Nephron progenitor cell (in vitro differentiated cells): ENCODE measurements at regions not wholly inside any gene's neighbourhood (a gene's known extent, or its start where the extent isn't known, plus 50 kb on each side); places are given as distances from the start of the nearest gene placed in this dataset.
A peak's percentile ranks its signal among the peaks of the same experiment; 100 is the strongest.

Experiments
- DNase-seq: peaks from one replicate; pipeline ENCODE4 v3.0.0; 2021
- H3K27ac Mint-ChIP-seq: 2 replicates; pipeline ENCODE4 v1.8.0; 2021; ENCODE audit warnings: mild to moderate bottlenecking, moderate library complexity, mixed read lengths
- H3K27me3 Mint-ChIP-seq: 2 replicates; pipeline ENCODE4 v1.8.0; 2021; ENCODE audit warnings: mild to moderate bottlenecking, low read depth, mixed read lengths; ENCODE audit not compliant: poor library complexity
- H3K36me3 Mint-ChIP-seq: 2 replicates; pipeline ENCODE4 v1.8.0; 2021; ENCODE audit warnings: low read depth, mixed read lengths
- H3K4me1 Mint-ChIP-seq: 2 replicates; pipeline ENCODE4 v1.8.0; 2021; ENCODE audit warnings: mixed read lengths
- H3K4me3 Mint-ChIP-seq: 2 replicates; pipeline ENCODE4 v1.8.0; 2021; ENCODE audit warnings: mild to moderate bottlenecking, moderate library complexity, mixed read lengths
- H3K9me3 Mint-ChIP-seq: 2 replicates; pipeline ENCODE4 v1.8.0; 2021; ENCODE audit warnings: mild to moderate bottlenecking, moderate library complexity, mixed read lengths
- TF ChIP-seq, protein P1 (sequence below): fragments of 200-600 bp; sonication (generic); IDR thresholded peaks from 2 replicates; pipeline ENCODE4 v1.5.0; 2021; ENCODE audit warnings: antibody characterized with exemption

- peaks cover 32% of the 10 kb centered on the region for H3K4me1 Mint-ChIP-seq
- TF ChIP-seq, protein P1, sequence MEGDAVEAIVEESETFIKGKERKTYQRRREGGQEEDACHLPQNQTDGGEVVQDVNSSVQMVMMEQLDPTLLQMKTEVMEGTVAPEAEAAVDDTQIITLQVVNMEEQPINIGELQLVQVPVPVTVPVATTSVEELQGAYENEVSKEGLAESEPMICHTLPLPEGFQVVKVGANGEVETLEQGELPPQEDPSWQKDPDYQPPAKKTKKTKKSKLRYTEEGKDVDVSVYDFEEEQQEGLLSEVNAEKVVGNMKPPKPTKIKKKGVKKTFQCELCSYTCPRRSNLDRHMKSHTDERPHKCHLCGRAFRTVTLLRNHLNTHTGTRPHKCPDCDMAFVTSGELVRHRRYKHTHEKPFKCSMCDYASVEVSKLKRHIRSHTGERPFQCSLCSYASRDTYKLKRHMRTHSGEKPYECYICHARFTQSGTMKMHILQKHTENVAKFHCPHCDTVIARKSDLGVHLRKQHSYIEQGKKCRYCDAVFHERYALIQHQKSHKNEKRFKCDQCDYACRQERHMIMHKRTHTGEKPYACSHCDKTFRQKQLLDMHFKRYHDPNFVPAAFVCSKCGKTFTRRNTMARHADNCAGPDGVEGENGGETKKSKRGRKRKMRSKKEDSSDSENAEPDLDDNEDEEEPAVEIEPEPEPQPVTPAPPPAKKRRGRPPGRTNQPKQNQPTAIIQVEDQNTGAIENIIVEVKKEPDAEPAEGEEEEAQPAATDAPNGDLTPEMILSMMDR = no peak
- H3K9me3 Mint-ChIP-seq = peaks cover 8% of the 10 kb centered on the region
- no peak overlapping the region for H3K27ac Mint-ChIP-seq
- H3K36me3 Mint-ChIP-seq = no peaks in the 10 kb centered on the region
- peak; percentile 20 for DNase-seq
- H3K27me3 Mint-ChIP-seq = peaks cover 47% of the 10 kb centered on the region
- H3K4me3 Mint-ChIP-seq = no peak overlapping the region
These were observed 340.0 kb downstream of the NPHP4 start for GRCh38 chr1:5651964-5652821.

GRCh38 chr1:5651473-5651872, 340.8 kb downstream of the NPHP4 start:
- no peak for DNase-seq
- peaks cover 48% of the 10 kb centered on the region for H3K27me3 Mint-ChIP-seq

GRCh38 chr1:5651027-5651410, 341.2 kb downstream of the NPHP4 start:
- no peak for DNase-seq
- Mint-ChIP-seq H3K27me3 (peaks cover 45% of the 10 kb centered on the region), H3K9me3 (peaks cover 4% of the 10 kb centered on the region), H3K4me3 (no peak overlapping the region), H3K36me3 (no peaks in the 10 kb centered on the region), H3K4me1 (peaks cover 43% of the 10 kb centered on the region), H3K27ac (no peak overlapping the region)
- TF ChIP-seq, protein P1 = no peak

More at GRCh38 chr1:5651473-5651872, 340.8 kb downstream of the NPHP4 start:
- Mint-ChIP-seq H3K27ac (no peak overlapping the region), H3K4me3 (no peak overlapping the region), H3K9me3 (peaks cover 5% of the 10 kb centered on the region), H3K36me3 (no peaks in the 10 kb centered on the region), H3K4me1 (peaks cover 39% of the 10 kb centered on the region)
- TF ChIP-seq, protein P1 = no peak

- no peaks in the 10 kb centered on the region for H3K36me3 Mint-ChIP-seq
- peaks cover 43% of the 10 kb centered on the region for H3K4me1 Mint-ChIP-seq
- TF ChIP-seq, protein P1 = no peak
- no peak overlapping the region for H3K4me3 Mint-ChIP-seq
- H3K9me3 Mint-ChIP-seq = peaks cover 6% of the 10 kb centered on the region
- no peak overlapping the region for H3K27ac Mint-ChIP-seq
- peaks cover 40% of the 10 kb centered on the region for H3K27me3 Mint-ChIP-seq
- DNase-seq = peak; percentile 41
These were observed 341.8 kb downstream of the NPHP4 start for GRCh38 chr1:5650283-5651026.

DNA sequence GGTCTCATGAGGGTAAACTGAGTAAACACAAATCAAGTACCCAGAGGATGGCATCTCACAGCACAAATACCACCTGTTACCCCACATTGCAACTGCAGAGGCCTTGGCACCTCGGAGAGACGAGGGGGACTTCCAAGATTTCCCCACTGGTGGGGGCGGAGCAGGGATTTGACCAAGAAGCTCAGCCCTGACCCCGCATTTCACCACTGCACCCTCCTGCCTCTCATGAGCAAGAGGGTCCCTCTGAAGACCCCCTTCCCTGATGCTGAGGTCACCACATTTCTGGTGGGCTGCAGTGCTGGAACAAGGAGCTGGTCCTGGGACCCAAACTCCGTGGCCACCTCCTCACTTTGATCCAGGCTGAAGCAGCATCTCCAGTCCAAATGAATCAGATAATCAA, 342.4 kb downstream of the NPHP4 start:
- peaks cover 39% of the 10 kb centered on the region for H3K27me3 Mint-ChIP-seq
- no peak for DNase-seq
- TF ChIP-seq, protein P1 = no peak
- H3K36me3 Mint-ChIP-seq = no peaks in the 10 kb centered on the region
- H3K4me3 Mint-ChIP-seq = no peak overlapping the region
- no peak overlapping the region for H3K27ac Mint-ChIP-seq
- peaks cover 43% of the 10 kb centered on the region for H3K4me1 Mint-ChIP-seq
- peaks cover 7% of the 10 kb centered on the region for H3K9me3 Mint-ChIP-seq
